ENCODE measurements at regions not wholly inside any gene's neighbourhood (a gene's known extent, or its start where the extent isn't known, plus 50 kb on each side); places are given as distances from the start of the nearest gene placed in this dataset.

DNA sequence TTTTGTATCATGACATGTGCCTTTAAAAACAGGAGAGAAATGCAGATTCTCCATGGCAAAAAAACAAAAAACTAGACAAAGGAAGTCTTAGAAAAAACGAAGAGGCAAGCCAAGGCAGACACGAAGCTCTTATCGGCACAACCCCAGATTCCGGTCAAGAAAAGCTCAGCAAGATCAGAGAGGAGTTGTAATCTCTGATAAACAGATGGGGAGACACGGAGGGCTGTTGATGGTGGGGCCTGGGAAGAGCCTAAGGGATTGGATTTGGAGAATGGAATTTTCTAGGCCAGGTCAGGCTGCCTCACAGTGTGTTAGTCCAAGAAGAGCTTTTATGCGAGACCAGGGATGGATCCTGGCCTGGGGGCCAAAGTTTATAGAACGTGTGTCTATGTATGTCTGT, 96.2 kb upstream of the AKT3 start:
- TF ChIP-seq PAX5 (IDR thresholded peaks at IDR 0.05; ENCODE audit: borderline replicate concordance, low read depth, low read length) (no peak), EZH2 (IDR thresholded peaks at IDR 0.05; ENCODE audit: borderline replicate concordance, control insufficient read depth, low read depth, low read length) (no peak), NBN (IDR thresholded peaks at IDR 0.05) (no peak), ATF2 (IDR thresholded peaks at IDR 0.05; ENCODE audit: low read length) (no peak), NFYB (IDR thresholded peaks at IDR 0.05; ENCODE audit: insufficient read depth, low read depth, low read length) (no peak), POLR2A (IDR thresholded peaks at IDR 0.05; ENCODE audit: low read depth, low read length) (no peak)
- TF ChIP-seq, protein P1, sequence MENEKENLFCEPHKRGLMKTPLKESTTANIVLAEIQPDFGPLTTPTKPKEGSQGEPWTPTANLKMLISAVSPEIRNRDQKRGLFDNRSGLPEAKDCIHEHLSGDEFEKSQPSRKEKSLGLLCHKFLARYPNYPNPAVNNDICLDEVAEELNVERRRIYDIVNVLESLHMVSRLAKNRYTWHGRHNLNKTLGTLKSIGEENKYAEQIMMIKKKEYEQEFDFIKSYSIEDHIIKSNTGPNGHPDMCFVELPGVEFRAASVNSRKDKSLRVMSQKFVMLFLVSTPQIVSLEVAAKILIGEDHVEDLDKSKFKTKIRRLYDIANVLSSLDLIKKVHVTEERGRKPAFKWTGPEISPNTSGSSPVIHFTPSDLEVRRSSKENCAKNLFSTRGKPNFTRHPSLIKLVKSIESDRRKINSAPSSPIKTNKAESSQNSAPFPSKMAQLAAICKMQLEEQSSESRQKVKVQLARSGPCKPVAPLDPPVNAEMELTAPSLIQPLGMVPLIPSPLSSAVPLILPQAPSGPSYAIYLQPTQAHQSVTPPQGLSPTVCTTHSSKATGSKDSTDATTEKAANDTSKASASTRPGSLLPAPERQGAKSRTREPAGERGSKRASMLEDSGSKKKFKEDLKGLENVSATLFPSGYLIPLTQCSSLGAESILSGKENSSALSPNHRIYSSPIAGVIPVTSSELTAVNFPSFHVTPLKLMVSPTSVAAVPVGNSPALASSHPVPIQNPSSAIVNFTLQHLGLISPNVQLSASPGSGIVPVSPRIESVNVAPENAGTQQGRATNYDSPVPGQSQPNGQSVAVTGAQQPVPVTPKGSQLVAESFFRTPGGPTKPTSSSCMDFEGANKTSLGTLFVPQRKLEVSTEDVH (IDR thresholded peaks at IDR 0.05; ENCODE audit: low read depth, partially characterized antibody), result no peak
- TF ChIP-seq, protein P2, sequence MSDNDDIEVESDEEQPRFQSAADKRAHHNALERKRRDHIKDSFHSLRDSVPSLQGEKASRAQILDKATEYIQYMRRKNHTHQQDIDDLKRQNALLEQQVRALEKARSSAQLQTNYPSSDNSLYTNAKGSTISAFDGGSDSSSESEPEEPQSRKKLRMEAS (IDR thresholded peaks at IDR 0.05; ENCODE audit: low read depth, low read length), result no peak
- TF ChIP-seq, protein P3, sequence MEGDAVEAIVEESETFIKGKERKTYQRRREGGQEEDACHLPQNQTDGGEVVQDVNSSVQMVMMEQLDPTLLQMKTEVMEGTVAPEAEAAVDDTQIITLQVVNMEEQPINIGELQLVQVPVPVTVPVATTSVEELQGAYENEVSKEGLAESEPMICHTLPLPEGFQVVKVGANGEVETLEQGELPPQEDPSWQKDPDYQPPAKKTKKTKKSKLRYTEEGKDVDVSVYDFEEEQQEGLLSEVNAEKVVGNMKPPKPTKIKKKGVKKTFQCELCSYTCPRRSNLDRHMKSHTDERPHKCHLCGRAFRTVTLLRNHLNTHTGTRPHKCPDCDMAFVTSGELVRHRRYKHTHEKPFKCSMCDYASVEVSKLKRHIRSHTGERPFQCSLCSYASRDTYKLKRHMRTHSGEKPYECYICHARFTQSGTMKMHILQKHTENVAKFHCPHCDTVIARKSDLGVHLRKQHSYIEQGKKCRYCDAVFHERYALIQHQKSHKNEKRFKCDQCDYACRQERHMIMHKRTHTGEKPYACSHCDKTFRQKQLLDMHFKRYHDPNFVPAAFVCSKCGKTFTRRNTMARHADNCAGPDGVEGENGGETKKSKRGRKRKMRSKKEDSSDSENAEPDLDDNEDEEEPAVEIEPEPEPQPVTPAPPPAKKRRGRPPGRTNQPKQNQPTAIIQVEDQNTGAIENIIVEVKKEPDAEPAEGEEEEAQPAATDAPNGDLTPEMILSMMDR (IDR thresholded peaks at IDR 0.05 in 2 of 3, conservative IDR thresholded peaks at IDR 0.05 in 1 of 3; ENCODE audit: control insufficient read depth in 2 of 3, extremely low read depth in 1 of 3, insufficient read depth in 1 of 3, low read depth in 3 of 3, low read length in 3 of 3), result no peak
- TF ChIP-seq, protein P4, sequence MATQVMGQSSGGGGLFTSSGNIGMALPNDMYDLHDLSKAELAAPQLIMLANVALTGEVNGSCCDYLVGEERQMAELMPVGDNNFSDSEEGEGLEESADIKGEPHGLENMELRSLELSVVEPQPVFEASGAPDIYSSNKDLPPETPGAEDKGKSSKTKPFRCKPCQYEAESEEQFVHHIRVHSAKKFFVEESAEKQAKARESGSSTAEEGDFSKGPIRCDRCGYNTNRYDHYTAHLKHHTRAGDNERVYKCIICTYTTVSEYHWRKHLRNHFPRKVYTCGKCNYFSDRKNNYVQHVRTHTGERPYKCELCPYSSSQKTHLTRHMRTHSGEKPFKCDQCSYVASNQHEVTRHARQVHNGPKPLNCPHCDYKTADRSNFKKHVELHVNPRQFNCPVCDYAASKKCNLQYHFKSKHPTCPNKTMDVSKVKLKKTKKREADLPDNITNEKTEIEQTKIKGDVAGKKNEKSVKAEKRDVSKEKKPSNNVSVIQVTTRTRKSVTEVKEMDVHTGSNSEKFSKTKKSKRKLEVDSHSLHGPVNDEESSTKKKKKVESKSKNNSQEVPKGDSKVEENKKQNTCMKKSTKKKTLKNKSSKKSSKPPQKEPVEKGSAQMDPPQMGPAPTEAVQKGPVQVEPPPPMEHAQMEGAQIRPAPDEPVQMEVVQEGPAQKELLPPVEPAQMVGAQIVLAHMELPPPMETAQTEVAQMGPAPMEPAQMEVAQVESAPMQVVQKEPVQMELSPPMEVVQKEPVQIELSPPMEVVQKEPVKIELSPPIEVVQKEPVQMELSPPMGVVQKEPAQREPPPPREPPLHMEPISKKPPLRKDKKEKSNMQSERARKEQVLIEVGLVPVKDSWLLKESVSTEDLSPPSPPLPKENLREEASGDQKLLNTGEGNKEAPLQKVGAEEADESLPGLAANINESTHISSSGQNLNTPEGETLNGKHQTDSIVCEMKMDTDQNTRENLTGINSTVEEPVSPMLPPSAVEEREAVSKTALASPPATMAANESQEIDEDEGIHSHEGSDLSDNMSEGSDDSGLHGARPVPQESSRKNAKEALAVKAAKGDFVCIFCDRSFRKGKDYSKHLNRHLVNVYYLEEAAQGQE (IDR thresholded peaks at IDR 0.05; ENCODE audit: low read depth, low read length), result no peak
- TF ChIP-seq, protein P5, sequence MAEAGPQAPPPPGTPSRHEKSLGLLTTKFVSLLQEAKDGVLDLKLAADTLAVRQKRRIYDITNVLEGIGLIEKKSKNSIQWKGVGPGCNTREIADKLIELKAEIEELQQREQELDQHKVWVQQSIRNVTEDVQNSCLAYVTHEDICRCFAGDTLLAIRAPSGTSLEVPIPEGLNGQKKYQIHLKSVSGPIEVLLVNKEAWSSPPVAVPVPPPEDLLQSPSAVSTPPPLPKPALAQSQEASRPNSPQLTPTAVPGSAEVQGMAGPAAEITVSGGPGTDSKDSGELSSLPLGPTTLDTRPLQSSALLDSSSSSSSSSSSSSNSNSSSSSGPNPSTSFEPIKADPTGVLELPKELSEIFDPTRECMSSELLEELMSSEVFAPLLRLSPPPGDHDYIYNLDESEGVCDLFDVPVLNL (IDR thresholded peaks at IDR 0.05; ENCODE audit: low read depth, low read length), result no peak
